ENCODE measurements at regions not wholly inside any gene's neighbourhood (a gene's known extent, or its start where the extent isn't known, plus 50 kb on each side); places are given as distances from the start of the nearest gene placed in this dataset.

GRCh38 chr14:39492267-39492666 lies 60.0 kb upstream of the FBXO33 start:
- no peak for TF ChIP-seq EZH2 (IDR thresholded peaks at IDR 0.05)
- TF ChIP-seq FOXP2 (optimal IDR thresholded peaks at IDR 0.05; ENCODE audit: control extremely low read depth, extremely low read length, insufficient read depth) = no peak
- TF ChIP-seq POLR2AphosphoS5 (IDR thresholded peaks at IDR 0.05; ENCODE audit: borderline replicate concordance, low read depth, low read length) = no peak
- no peak overlapping the region for H3K9ac ChIP-seq (ENCODE audit: insufficient read length)
- DNase-seq (ENCODE audit: low read depth, low spot score) = no peak
- H3K27ac ChIP-seq = peak overlapping the region; percentile 29
- no peaks in the 10 kb centered on the region for H3K9me3 ChIP-seq (ENCODE audit: low read depth, low read length)
- H3K4me3 ChIP-seq = no peak overlapping the region
- no peaks in the 10 kb centered on the region for H3K36me3 ChIP-seq (ENCODE audit: insufficient read depth, low read length)

DNA sequence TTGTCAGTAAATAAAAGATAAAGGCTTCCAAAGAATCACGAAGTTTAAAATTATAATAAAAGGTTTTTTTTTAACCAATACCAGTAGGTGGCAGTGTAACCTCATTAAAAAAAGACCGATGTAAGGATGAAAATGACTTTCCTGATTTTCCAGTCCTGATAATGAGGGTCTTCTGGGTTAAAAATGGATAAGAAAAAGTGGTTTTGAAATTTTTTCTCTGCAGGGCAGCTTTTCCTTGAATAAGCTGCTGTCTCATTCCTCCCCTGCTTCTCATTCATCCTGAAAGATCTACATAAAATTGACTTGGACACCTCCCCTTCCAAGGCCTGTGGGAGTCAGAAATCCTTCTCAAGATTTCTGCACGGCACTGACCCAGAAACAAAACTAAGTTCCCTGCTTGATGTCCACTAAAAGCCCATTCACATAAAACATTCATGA lies 58.9 kb upstream of the FBXO33 start:
- TF ChIP-seq EZH2 (IDR thresholded peaks at IDR 0.05) = no peak
- TF ChIP-seq FOXP2 (optimal IDR thresholded peaks at IDR 0.05; ENCODE audit: control extremely low read depth, extremely low read length, insufficient read depth) = no peak
- TF ChIP-seq POLR2AphosphoS5 (IDR thresholded peaks at IDR 0.05; ENCODE audit: borderline replicate concordance, low read depth, low read length) = no peak
- Histone ChIP-seq H3K4me3 (peak overlapping the region; percentile 10; the same call in 1 of the 2 replicates), H3K9ac (ENCODE audit: insufficient read length) (peak overlapping the region; percentile 21), H3K36me3 (ENCODE audit: insufficient read depth, low read length) (no peaks in the 10 kb centered on the region), H3K9me3 (ENCODE audit: low read depth, low read length) (no peaks in the 10 kb centered on the region), H3K27ac (peak overlapping the region; percentile 29; the same call in 1 of the 2 replicates)
- peak; percentile 52 for DNase-seq (ENCODE audit: low read depth, low spot score)

DNA sequence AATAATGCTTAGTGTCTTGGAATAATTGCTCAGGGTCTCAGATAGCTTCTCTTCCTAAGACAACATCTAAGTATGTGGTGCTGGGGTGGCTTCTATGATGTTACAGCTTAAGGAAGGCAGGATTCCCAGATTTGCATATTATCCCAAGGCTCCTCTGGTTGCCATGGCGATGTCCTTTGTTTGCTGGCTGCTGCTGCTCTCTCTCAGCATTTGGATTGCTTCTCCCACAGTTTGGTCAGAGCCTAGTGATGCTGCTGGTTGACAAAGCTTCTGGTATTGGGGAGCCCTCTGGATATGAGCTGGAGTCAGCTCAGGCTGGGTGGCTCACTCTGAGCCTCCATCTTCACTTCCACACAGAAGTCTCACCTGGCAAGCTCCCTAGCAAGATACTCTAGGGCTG lies 56.4 kb upstream of the FBXO33 start:
- no peak for TF ChIP-seq EZH2 (IDR thresholded peaks at IDR 0.05)
- no peak for TF ChIP-seq FOXP2 (optimal IDR thresholded peaks at IDR 0.05; ENCODE audit: control extremely low read depth, extremely low read length, insufficient read depth)
- TF ChIP-seq POLR2AphosphoS5 (IDR thresholded peaks at IDR 0.05; ENCODE audit: borderline replicate concordance, low read depth, low read length) = no peak
- DNase-seq (ENCODE audit: low read depth, low spot score) = no peak
- Histone ChIP-seq H3K9ac (ENCODE audit: insufficient read length) (no peak overlapping the region), H3K27ac (no peak overlapping the region), H3K4me3 (no peak overlapping the region), H3K36me3 (ENCODE audit: insufficient read depth, low read length) (no peaks in the 10 kb centered on the region), H3K9me3 (ENCODE audit: low read depth, low read length) (no peaks in the 10 kb centered on the region)

GRCh38 chr14:39483682-39484081 lies 51.4 kb upstream of the FBXO33 start:
- Histone ChIP-seq H3K9me3 (ENCODE audit: low read depth, low read length) (no peaks in the 10 kb centered on the region), H3K4me3 (no peak overlapping the region), H3K36me3 (ENCODE audit: insufficient read depth, low read length) (no peaks in the 10 kb centered on the region), H3K27ac (no peak overlapping the region), H3K9ac (ENCODE audit: insufficient read length) (no peak overlapping the region)
- TF ChIP-seq POLR2AphosphoS5 (IDR thresholded peaks at IDR 0.05; ENCODE audit: borderline replicate concordance, low read depth, low read length) = no peak
- no peak for TF ChIP-seq FOXP2 (optimal IDR thresholded peaks at IDR 0.05; ENCODE audit: control extremely low read depth, extremely low read length, insufficient read depth)
- no peak for TF ChIP-seq EZH2 (IDR thresholded peaks at IDR 0.05)
- no peak for DNase-seq (ENCODE audit: low read depth, low spot score)
